GM18858 (cell line): ENCODE measurements at regions not wholly inside any gene's neighbourhood (a gene's known extent, or its start where the extent isn't known, plus 50 kb on each side); places are given as distances from the start of the nearest gene placed in this dataset.

Experiments used
- ATAC-seq: cut with Tn5 transposase; IDR thresholded peaks from one replicate; pipeline ENCODE4 v1.9.1; 2021; ENCODE audit not compliant: unreplicated experiment

- ATAC-seq = no peak
Observed at GRCh38 chr7:117929237-117929636, 56.0 kb upstream of the CTTNBP2 start.

DNA sequence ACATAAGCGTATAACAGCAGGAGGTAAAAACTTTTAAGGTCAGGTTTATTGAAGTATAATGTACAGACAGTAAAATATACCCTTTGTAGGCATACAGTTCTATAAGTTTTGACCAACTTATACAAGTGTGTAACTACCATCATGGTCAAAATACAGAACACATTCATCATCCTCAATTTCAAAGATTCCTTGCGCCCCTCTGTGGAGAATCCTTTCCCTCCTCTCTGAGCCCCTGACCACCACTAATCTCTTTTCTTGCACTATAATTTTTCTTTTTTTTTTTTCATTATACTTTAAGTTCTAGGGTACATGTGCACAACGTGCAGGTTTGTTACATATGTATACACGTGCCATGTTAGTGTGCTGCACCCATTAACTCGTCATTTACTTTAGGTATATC, 58.1 kb upstream of the CTTNBP2 start:
- ATAC-seq = no peak

GRCh38 chr7:117937049-117937752, 64.0 kb upstream of the CTTNBP2 start:
- no peak for ATAC-seq

GRCh38 chr7:117937753-117938483, 64.7 kb upstream of the CTTNBP2 start:
- ATAC-seq = no peak

DNA sequence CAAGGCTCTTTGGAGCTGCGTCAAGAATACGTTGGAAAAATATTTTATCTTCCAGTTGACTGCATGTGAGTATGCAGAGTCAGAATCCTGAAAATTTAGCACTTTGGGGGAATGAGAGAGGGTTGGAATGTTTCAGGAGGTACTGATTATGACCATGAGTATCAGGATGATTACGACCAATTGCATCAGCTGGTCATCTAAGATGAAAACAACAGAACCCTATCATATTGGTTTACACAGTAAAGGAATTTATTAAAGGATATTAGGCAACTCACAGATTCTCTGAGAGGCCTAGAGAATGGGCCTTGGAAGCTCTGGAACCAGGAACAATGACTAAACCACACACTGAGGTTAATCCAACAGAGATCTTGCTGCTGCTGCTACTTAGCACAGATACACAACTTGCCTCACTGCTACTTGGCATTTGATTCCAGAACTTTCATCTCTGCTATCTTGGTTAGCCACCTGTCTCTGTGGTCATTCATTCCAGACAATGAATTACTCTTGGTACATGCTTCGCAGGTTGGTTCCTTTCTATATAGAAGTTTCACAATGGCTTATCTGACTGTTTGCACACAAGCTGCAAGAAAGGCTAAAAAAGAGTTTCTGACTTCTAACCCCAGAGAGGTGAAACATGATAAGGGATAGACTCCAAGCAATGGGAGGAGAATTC, 68.0 kb upstream of the CTTNBP2 start:
- no peak for ATAC-seq

DNA sequence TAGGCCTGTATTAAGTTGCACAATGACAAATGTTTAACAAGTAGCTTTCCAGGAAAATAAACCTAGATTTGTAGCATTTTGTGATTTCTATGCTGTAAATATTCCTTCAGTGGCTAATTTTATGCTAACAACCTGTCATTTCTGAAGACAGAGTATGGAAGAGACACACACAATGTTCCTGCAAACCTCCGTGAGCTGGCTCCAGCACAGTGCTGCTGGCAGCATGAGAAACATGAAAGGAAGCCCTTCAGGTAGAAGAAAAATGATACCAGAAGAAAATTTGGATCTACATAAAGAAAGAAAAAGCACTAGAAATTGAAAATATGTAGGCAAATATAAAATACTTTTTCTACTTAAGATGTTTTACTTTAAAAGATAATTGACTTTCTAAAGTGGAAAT, 69.5 kb upstream of the CTTNBP2 start:
- no peak for ATAC-seq

DNA sequence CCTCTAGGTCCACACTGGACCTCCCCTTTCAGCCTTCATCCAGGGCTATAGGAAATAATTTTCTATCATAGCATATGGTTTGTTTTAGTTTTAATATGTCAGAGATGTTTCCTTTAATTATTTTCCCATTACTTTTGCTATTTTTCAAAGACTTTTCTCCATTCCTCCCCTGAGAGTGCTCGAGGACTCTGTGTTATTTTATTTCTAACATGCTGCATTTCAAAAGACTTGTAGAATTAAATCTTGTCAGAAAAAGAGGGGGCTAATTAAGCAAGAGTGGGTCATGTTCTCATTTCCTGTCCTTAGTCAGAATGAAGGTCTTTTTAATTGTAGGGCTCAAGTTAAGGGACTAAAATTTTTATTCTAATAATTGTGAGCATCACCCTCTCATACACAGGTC, 71.6 kb upstream of the CTTNBP2 start:
- no peak for ATAC-seq

DNA sequence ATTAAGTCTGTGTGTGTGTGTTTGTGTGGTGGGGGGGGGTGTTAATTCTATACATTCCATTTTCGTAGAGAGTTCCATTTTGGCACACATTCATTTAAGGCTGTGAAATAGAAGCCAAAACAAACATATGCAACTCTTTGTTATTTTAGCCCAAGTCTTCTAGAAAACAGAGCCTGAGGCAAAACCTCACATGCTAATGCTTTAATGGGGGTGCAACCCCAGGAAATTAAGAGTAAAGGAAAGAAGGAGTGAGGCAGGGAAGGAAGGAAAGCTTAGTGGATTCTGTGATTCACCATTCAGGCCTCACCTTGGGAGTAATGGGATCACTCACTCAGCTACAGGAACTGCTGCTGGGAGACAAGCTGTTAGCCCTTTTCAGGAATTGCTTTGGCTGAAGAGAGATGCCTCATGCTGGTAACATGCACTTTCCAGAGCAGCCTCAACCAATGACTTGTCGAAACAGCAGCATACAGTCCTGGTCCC, 73.0 kb upstream of the CTTNBP2 start:
- no peak for ATAC-seq

- ATAC-seq = no peak
Observed at GRCh38 chr7:117949232-117949631, 76.0 kb upstream of the CTTNBP2 start.

- ATAC-seq = no peak
Observed at GRCh38 chr7:117950601-117951260, 77.5 kb upstream of the CTTNBP2 start.

GRCh38 chr7:117951285-117951684, 78.0 kb upstream of the CTTNBP2 start:
- no peak for ATAC-seq

DNA sequence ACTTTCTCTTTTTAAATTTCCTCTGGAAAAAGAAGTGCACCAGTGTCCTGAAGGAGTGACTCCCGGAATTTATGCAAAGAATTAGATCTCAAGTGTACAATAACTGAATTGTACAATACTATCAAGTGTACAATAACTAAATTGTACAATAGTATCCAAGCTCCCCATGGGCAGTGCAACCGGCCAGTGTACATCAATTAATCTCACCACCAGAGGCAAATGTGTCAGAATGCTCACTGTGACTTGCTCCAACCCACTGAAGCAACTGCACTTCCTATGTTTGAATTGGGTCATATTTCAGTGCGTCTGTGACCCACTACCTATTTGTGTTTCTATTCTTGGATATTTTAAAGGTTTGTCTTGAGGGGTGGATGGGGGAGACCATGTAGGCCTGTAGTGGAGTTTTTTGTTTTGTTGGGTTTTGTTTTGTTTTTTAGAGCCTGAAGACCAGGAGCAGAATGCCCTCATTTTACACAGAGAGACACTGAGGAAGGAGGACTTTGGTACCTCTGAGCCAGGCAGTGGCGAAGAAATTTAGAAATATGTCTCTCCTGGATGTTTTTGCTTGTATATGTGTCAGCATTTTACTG, 78.5 kb upstream of the CTTNBP2 start:
- no peak for ATAC-seq

DNA sequence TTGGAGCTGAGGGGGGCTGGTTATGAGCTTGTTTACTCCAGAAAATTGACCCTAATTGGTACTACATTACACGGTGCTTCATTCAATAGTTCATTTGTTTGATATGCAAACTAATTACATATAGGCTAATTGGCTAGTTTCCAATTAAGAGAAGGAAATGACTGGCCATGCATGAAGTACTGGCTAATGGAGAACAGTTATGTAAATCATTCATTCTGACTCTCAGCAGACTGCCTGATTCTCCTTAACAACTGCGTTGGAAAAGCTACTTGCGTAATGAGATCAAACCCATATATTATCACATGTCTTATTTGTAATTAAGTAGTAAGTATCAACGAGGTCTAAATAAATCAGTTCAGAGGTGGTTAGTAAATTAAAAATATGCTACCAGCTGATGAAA, 81.8 kb upstream of the CTTNBP2 start:
- no peak for ATAC-seq

- no peak for ATAC-seq
Observed at GRCh38 chr7:117960351-117960750, 87.1 kb upstream of the CTTNBP2 start.

- ATAC-seq = no peak
Observed at GRCh38 chr7:117961235-117961634, 88.0 kb upstream of the CTTNBP2 start.

- no peak for ATAC-seq
Observed at GRCh38 chr7:117962366-117962994, 89.2 kb upstream of the CTTNBP2 start.

DNA sequence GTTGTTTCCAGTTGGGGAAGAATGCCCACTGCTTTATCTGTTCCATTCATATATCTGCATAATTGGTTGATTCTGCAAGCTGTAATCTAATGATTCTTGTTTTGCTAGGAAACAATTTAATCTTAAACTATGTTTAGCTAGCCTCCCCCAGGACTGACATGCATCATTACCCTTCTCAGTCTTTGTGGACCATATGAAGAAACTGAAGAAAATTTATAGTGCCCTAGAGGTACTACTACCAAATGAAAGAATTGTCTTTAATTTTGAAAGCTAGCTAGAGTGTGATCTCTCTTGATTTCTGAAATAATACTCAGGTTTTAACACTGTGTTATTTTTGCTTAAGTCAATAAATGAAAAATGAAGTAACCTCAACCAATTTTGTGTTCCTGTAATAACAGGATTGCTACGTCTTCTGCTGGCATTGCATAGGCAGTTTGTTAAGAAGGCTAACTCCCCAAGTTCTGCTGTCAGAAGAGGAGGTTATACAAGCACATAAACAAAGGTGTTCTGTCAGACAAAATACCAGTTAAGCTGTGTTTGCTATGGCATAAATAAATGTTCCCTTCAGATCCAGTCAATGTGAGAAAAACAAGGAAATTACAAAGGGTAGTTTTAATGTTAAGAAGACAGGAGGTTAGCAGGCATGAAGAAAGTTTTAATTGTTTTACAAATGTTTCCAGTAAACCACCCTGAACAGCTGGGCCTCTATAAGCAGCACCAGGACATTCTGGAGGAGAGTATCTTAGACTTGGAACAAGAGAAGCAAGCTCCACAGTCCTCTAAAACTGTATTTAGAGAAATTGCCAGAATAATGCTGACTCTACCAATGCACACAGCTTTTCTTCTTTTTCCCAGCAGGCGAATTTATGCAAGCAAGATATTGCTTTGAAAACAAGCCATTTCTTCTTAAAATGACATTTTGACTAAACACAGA, 90.3 kb upstream of the CTTNBP2 start:
- ATAC-seq = no peak

- no peak for ATAC-seq
Observed at GRCh38 chr7:117970801-117971200, 97.6 kb upstream of the CTTNBP2 start.

DNA sequence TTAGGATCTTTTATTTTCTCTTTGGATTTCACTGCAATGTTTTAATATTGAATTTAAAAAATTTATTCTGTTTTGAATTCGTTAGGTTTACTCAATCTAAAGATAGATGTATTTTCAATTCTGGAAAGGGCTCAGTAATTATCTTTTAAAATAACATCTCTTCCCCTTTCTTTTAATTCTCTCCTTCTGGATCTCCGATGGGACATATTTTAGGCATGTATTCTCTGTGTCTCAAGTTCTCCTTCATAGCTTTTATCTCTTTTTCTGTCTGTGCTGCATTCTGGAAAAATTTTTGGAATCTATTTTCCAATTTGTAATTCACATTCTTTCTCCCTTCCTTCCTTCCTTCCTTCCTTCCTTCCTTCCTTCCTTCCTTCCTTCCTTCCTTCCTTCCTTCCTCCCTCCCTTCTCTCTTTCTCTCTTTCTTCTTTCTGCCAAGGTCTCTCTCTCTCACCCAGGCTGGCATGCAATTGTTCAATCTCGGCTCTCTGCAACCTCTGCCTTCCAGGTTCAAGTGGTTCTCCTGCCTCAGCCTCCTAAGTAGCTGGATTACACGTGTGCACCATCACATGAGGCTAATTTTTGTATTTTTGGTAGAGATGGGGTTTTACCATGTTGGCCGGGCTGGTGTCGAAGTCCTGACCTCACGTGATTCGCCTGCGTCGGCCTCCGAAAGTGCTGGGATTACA, 98.5 kb upstream of the CTTNBP2 start:
- ATAC-seq = no peak
